ENCODE measurements at regions not wholly inside any gene's neighbourhood (a gene's known extent, or its start where the extent isn't known, plus 50 kb on each side); places are given as distances from the start of the nearest gene placed in this dataset.
"Not testable (repeated sequence)": the region's sequence is repeated elsewhere in the genome, so short reads cannot be mapped to it uniquely, and the experiment has no call there.

GRCh38 chr10:20372748-20373147 is 524.4 kb downstream of the NEBL start:
- CTCF ChIA-PET = no interaction called here
- H3K36me3 ChIP-seq (ENCODE audit: control insufficient read depth in 4 of 4, insufficient read depth in 4 of 4, low read length in 3 of 4) = no peaks in the 10 kb centered on the region
- POLR2A ChIA-PET = no interaction called here

GRCh38 chr10:20370977-20371533 is 526.1 kb downstream of the NEBL start:
- H3K27me3 ChIP-seq (replicated peaks in 2 of 5; ENCODE audit: control insufficient read depth in 4 of 5, insufficient read depth in 5 of 5, low read length in 4 of 5); H3K9me3 ChIP-seq (ENCODE audit: control extremely low read depth in 1 of 5, control insufficient read depth in 4 of 5, insufficient read depth in 2 of 5, low read depth in 1 of 5, low read length in 4 of 5); POLR2A ChIA-PET; H3K4me3 ChIP-seq (ENCODE audit: control insufficient read depth in 1 of 7, extremely low read depth in 1 of 7, insufficient read depth in 4 of 7, low read depth in 2 of 7, low read length in 6 of 7); H3K27ac ChIP-seq (ENCODE audit: insufficient read depth in 1 of 2, low read depth in 1 of 2, low read length in 2 of 2, poor library complexity in 1 of 2, severe bottlenecking in 2 of 2); DNase-seq; H3K4me1 ChIP-seq (ENCODE audit: control extremely low read depth in 1 of 4, control insufficient read depth in 4 of 4, insufficient read depth in 4 of 4, low read length in 3 of 4); CTCF ChIA-PET; H3K36me3 ChIP-seq (ENCODE audit: control insufficient read depth in 4 of 4, insufficient read depth in 4 of 4, low read length in 3 of 4): not testable (repeated sequence)
- WGBS (ENCODE audit: insufficient coverage) = 100% methylated on average over 5 of the region's 7 CpGs

More at GRCh38 chr10:20372748-20373147, 524.4 kb downstream of the NEBL start:
- no peaks in the 10 kb centered on the region for H3K27me3 ChIP-seq (replicated peaks in 2 of 5; ENCODE audit: control insufficient read depth in 4 of 5, insufficient read depth in 5 of 5, low read length in 4 of 5)
- H3K4me1 ChIP-seq (ENCODE audit: control extremely low read depth in 1 of 4, control insufficient read depth in 4 of 4, insufficient read depth in 4 of 4, low read length in 3 of 4) = no peaks in the 10 kb centered on the region
- H3K4me3 ChIP-seq (ENCODE audit: control insufficient read depth in 1 of 7, extremely low read depth in 1 of 7, insufficient read depth in 4 of 7, low read depth in 2 of 7, low read length in 6 of 7) = no peak overlapping the region
- no peaks in the 10 kb centered on the region for H3K9me3 ChIP-seq (ENCODE audit: control extremely low read depth in 1 of 5, control insufficient read depth in 4 of 5, insufficient read depth in 2 of 5, low read depth in 1 of 5, low read length in 4 of 5)
- no peak for DNase-seq
- H3K27ac ChIP-seq (ENCODE audit: insufficient read depth in 1 of 2, low read depth in 1 of 2, low read length in 2 of 2, poor library complexity in 1 of 2, severe bottlenecking in 2 of 2) = no peak overlapping the region

- no peaks in the 10 kb centered on the region for H3K27me3 ChIP-seq (replicated peaks in 2 of 5; ENCODE audit: control insufficient read depth in 4 of 5, insufficient read depth in 5 of 5, low read length in 4 of 5)
- H3K4me3 ChIP-seq (ENCODE audit: control insufficient read depth in 1 of 7, extremely low read depth in 1 of 7, insufficient read depth in 4 of 7, low read depth in 2 of 7, low read length in 6 of 7) = no peak overlapping the region
- 96% methylated on average over 7 of the region's 9 CpGs for WGBS (ENCODE audit: insufficient coverage)
- CTCF ChIA-PET = no interaction called here
- no peaks in the 10 kb centered on the region for H3K36me3 ChIP-seq (ENCODE audit: control insufficient read depth in 4 of 4, insufficient read depth in 4 of 4, low read length in 3 of 4)
- no peaks in the 10 kb centered on the region for H3K4me1 ChIP-seq (ENCODE audit: control extremely low read depth in 1 of 4, control insufficient read depth in 4 of 4, insufficient read depth in 4 of 4, low read length in 3 of 4)
- POLR2A ChIA-PET = no interaction called here
- no peaks in the 10 kb centered on the region for H3K9me3 ChIP-seq (ENCODE audit: control extremely low read depth in 1 of 5, control insufficient read depth in 4 of 5, insufficient read depth in 2 of 5, low read depth in 1 of 5, low read length in 4 of 5)
- DNase-seq = no peak
- H3K27ac ChIP-seq (ENCODE audit: insufficient read depth in 1 of 2, low read depth in 1 of 2, low read length in 2 of 2, poor library complexity in 1 of 2, severe bottlenecking in 2 of 2) = no peak overlapping the region
Measured at GRCh38 chr10:20369863-20370736, 527.0 kb downstream of the NEBL start.

GRCh38 chr10:20363684-20364083 is 533.4 kb downstream of the NEBL start:
- no peaks in the 10 kb centered on the region for H3K4me1 ChIP-seq (ENCODE audit: control extremely low read depth in 1 of 4, control insufficient read depth in 4 of 4, insufficient read depth in 4 of 4, low read length in 3 of 4)
- H3K27ac ChIP-seq (ENCODE audit: insufficient read depth in 1 of 2, low read depth in 1 of 2, low read length in 2 of 2, poor library complexity in 1 of 2, severe bottlenecking in 2 of 2) = no peak overlapping the region
- ChIA-PET POLR2A (no interaction called here), CTCF (no interaction called here)
- H3K27me3 ChIP-seq (replicated peaks in 2 of 5; ENCODE audit: control insufficient read depth in 4 of 5, insufficient read depth in 5 of 5, low read length in 4 of 5) = no peaks in the 10 kb centered on the region
- no peak for DNase-seq
- no peaks in the 10 kb centered on the region for H3K36me3 ChIP-seq (ENCODE audit: control insufficient read depth in 4 of 4, insufficient read depth in 4 of 4, low read length in 3 of 4)
- no peak overlapping the region for H3K4me3 ChIP-seq (ENCODE audit: control insufficient read depth in 1 of 7, extremely low read depth in 1 of 7, insufficient read depth in 4 of 7, low read depth in 2 of 7, low read length in 6 of 7)
- H3K9me3 ChIP-seq (ENCODE audit: control extremely low read depth in 1 of 5, control insufficient read depth in 4 of 5, insufficient read depth in 2 of 5, low read depth in 1 of 5, low read length in 4 of 5) = peaks cover 0 to 2% (median 0%) of the 10 kb centered on the region in 5 experiments

- Histone ChIP-seq H3K27me3 (replicated peaks in 2 of 5; ENCODE audit: control insufficient read depth in 4 of 5, insufficient read depth in 5 of 5, low read length in 4 of 5) (no peaks in the 10 kb centered on the region), H3K4me1 (ENCODE audit: control extremely low read depth in 1 of 4, control insufficient read depth in 4 of 4, insufficient read depth in 4 of 4, low read length in 3 of 4) (no peaks in the 10 kb centered on the region), H3K4me3 (ENCODE audit: control insufficient read depth in 1 of 7, extremely low read depth in 1 of 7, insufficient read depth in 4 of 7, low read depth in 2 of 7, low read length in 6 of 7) (no peak overlapping the region), H3K9me3 (ENCODE audit: control extremely low read depth in 1 of 5, control insufficient read depth in 4 of 5, insufficient read depth in 2 of 5, low read depth in 1 of 5, low read length in 4 of 5) (peaks cover 0 to 2% (median 0%) of the 10 kb centered on the region in 5 experiments), H3K36me3 (ENCODE audit: control insufficient read depth in 4 of 4, insufficient read depth in 4 of 4, low read length in 3 of 4) (no peaks in the 10 kb centered on the region), H3K27ac (ENCODE audit: insufficient read depth in 1 of 2, low read depth in 1 of 2, low read length in 2 of 2, poor library complexity in 1 of 2, severe bottlenecking in 2 of 2) (no peak overlapping the region)
- ChIA-PET POLR2A (no interaction called here), CTCF (no interaction called here)
- 100% methylated on average over 1 of the region's 4 CpGs for WGBS (ENCODE audit: insufficient coverage)
- no peak for DNase-seq
Measured at GRCh38 chr10:20355915-20356314, 539.7 kb downstream of the PLXDC2 start.

- Histone ChIP-seq H3K4me1 (ENCODE audit: control extremely low read depth in 1 of 4, control insufficient read depth in 4 of 4, insufficient read depth in 4 of 4, low read length in 3 of 4) (no peaks in the 10 kb centered on the region), H3K9me3 (ENCODE audit: control extremely low read depth in 1 of 5, control insufficient read depth in 4 of 5, insufficient read depth in 2 of 5, low read depth in 1 of 5, low read length in 4 of 5) (peaks cover 0 to 2% (median 0%) of the 10 kb centered on the region in 5 experiments), H3K27me3 (replicated peaks in 2 of 5; ENCODE audit: control insufficient read depth in 4 of 5, insufficient read depth in 5 of 5, low read length in 4 of 5) (no peaks in the 10 kb centered on the region), H3K27ac (ENCODE audit: insufficient read depth in 1 of 2, low read depth in 1 of 2, low read length in 2 of 2, poor library complexity in 1 of 2, severe bottlenecking in 2 of 2) (no peak overlapping the region), H3K4me3 (ENCODE audit: control insufficient read depth in 1 of 7, extremely low read depth in 1 of 7, insufficient read depth in 4 of 7, low read depth in 2 of 7, low read length in 6 of 7) (no peak overlapping the region), H3K36me3 (ENCODE audit: control insufficient read depth in 4 of 4, insufficient read depth in 4 of 4, low read length in 3 of 4) (no peaks in the 10 kb centered on the region)
- ChIA-PET CTCF (no interaction called here), POLR2A (interaction anchor here (0.6 kb wide), 1 partner anchor 361 kb away, joined by 3 read pairs; no protein-coding TSS in a partner anchor)
- no peak for DNase-seq
- WGBS (ENCODE audit: insufficient coverage) = no CpG with 5 or more reads among the region's 3 CpGs
Measured at GRCh38 chr10:20355011-20355410, 538.8 kb downstream of the PLXDC2 start.

GRCh38 chr10:20354166-20354565 is 537.9 kb downstream of the PLXDC2 start:
- ChIA-PET CTCF (no interaction called here), POLR2A (no interaction called here)
- Histone ChIP-seq H3K4me1 (ENCODE audit: control extremely low read depth in 1 of 4, control insufficient read depth in 4 of 4, insufficient read depth in 4 of 4, low read length in 3 of 4) (no peaks in the 10 kb centered on the region), H3K4me3 (ENCODE audit: control insufficient read depth in 1 of 7, extremely low read depth in 1 of 7, insufficient read depth in 4 of 7, low read depth in 2 of 7, low read length in 6 of 7) (no peak overlapping the region), H3K36me3 (ENCODE audit: control insufficient read depth in 4 of 4, insufficient read depth in 4 of 4, low read length in 3 of 4) (no peaks in the 10 kb centered on the region), H3K9me3 (ENCODE audit: control extremely low read depth in 1 of 5, control insufficient read depth in 4 of 5, insufficient read depth in 2 of 5, low read depth in 1 of 5, low read length in 4 of 5) (no peaks in the 10 kb centered on the region), H3K27me3 (replicated peaks in 2 of 5; ENCODE audit: control insufficient read depth in 4 of 5, insufficient read depth in 5 of 5, low read length in 4 of 5) (no peaks in the 10 kb centered on the region), H3K27ac (ENCODE audit: insufficient read depth in 1 of 2, low read depth in 1 of 2, low read length in 2 of 2, poor library complexity in 1 of 2, severe bottlenecking in 2 of 2) (no peak overlapping the region)
- DNase-seq = no peak
- no CpG with 5 or more reads among the region's 1 CpG for WGBS (ENCODE audit: insufficient coverage)
